Neural progenitor cell (in vitro differentiated cells): ENCODE measurements at regions not wholly inside any gene's neighbourhood (a gene's known extent, or its start where the extent isn't known, plus 50 kb on each side); places are given as distances from the start of the nearest gene placed in this dataset.

Experiments
- EZH2phosphoT487 ChIP-seq: fragments of 200-600 bp; sonication (generic); IDR thresholded peaks from 2 replicates; pipeline ENCODE4 v1.6.1; 2017; ENCODE audit warnings: antibody characterized with exemption
- TF ChIP-seq, protein P1 (sequence below): fragments of 200-600 bp; sonication (generic); IDR thresholded peaks from 2 replicates; pipeline ENCODE4 v1.5.1; 2017; ENCODE audit warnings: antibody characterized with exemption, mild to moderate bottlenecking

DNA sequence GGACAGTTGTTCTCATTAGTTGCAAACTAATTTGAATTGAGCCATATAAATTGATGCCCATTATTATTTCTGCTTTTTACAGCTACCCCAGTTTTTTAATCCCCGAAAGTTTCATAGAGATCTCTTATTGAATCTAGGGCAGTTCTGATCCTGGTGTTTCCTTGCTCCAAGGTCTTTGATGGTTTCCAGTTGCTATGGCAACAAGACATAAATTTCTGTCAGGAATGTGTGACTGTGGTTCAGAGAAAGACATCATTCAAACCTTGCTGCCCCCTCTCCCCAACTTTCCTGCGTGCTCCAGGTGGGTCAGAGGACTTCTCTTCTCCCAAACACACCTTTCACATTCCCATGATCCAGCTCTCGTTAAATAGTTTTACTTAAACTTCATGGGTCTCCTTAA, 63.4 kb downstream of the TAF11L14 start:
- TF ChIP-seq, protein P1, sequence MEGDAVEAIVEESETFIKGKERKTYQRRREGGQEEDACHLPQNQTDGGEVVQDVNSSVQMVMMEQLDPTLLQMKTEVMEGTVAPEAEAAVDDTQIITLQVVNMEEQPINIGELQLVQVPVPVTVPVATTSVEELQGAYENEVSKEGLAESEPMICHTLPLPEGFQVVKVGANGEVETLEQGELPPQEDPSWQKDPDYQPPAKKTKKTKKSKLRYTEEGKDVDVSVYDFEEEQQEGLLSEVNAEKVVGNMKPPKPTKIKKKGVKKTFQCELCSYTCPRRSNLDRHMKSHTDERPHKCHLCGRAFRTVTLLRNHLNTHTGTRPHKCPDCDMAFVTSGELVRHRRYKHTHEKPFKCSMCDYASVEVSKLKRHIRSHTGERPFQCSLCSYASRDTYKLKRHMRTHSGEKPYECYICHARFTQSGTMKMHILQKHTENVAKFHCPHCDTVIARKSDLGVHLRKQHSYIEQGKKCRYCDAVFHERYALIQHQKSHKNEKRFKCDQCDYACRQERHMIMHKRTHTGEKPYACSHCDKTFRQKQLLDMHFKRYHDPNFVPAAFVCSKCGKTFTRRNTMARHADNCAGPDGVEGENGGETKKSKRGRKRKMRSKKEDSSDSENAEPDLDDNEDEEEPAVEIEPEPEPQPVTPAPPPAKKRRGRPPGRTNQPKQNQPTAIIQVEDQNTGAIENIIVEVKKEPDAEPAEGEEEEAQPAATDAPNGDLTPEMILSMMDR = no peak
- TF ChIP-seq EZH2phosphoT487 = no peak
